HEK293 (cell line): ENCODE measurements at regions not wholly inside any gene's neighbourhood (a gene's known extent, or its start where the extent isn't known, plus 50 kb on each side); places are given as distances from the start of the nearest gene placed in this dataset.
A peak's percentile ranks its signal among the peaks of the same experiment; 100 is the strongest.

Source experiments
- INSM2 ChIP-seq: fragments of 450-650 bp; formaldehyde crosslinking; IDR thresholded peaks from 2 replicates; pipeline ENCODE4 v1.5.1; 2016; ENCODE audit warnings: missing biosample characterization, missing genetic modification characterization
- REST ChIP-seq: fragments of 450-650 bp; formaldehyde crosslinking; IDR thresholded peaks from 2 replicates; pipeline ENCODE4 v1.5.1; 2016; ENCODE audit warnings: missing biosample characterization, missing genetic modification characterization
- ZBTB11 ChIP-seq: fragments of 450-650 bp; formaldehyde crosslinking; conservative IDR thresholded peaks from 2 replicates; pipeline ENCODE4 v1.5.1; 2016; ENCODE audit warnings: low read depth, missing biosample characterization, missing genetic modification characterization
- ZBTB20 ChIP-seq: fragments of 450-650 bp; formaldehyde crosslinking; IDR thresholded peaks from 2 replicates; pipeline ENCODE4 v1.5.1; 2016; ENCODE audit warnings: missing biosample characterization, missing genetic modification characterization
- ZEB2 ChIP-seq: fragments of 450-650 bp; formaldehyde crosslinking; IDR thresholded peaks from 2 replicates; pipeline ENCODE4 v1.5.1; 2016; ENCODE audit warnings: missing biosample characterization, missing genetic modification characterization
- ZNF114 ChIP-seq: fragments of 450-650 bp; formaldehyde crosslinking; IDR thresholded peaks from 2 replicates; pipeline ENCODE4 v1.5.0; 2017; ENCODE audit warnings: missing biosample characterization, missing genetic modification characterization
- ZNF18 ChIP-seq: fragments of 450-650 bp; formaldehyde crosslinking; IDR thresholded peaks from 2 replicates; pipeline ENCODE4 v1.5.1; 2016; ENCODE audit warnings: missing biosample characterization, missing genetic modification characterization
- ZNF23 ChIP-seq: fragments of 450-650 bp; formaldehyde crosslinking; IDR thresholded peaks from 2 replicates; pipeline ENCODE4 v1.5.1; 2016; ENCODE audit warnings: missing biosample characterization, missing genetic modification characterization, borderline replicate concordance
- ZNF280C ChIP-seq: fragments of 450-650 bp; formaldehyde crosslinking; IDR thresholded peaks from 2 replicates; pipeline ENCODE4 v1.5.1; 2016; ENCODE audit warnings: missing biosample characterization, missing genetic modification characterization
- ZNF280D ChIP-seq: fragments of 450-650 bp; formaldehyde crosslinking; IDR thresholded peaks from 2 replicates; pipeline ENCODE4 v1.5.1; 2016; ENCODE audit warnings: missing biosample characterization, missing genetic modification characterization
- ZNF350 ChIP-seq: fragments of 450-650 bp; formaldehyde crosslinking; IDR thresholded peaks from 2 replicates; pipeline ENCODE4 v1.5.0; 2017; ENCODE audit warnings: missing biosample characterization, mild to moderate bottlenecking, missing genetic modification characterization
- ZNF48 ChIP-seq: fragments of 450-650 bp; formaldehyde crosslinking; IDR thresholded peaks from 2 replicates; pipeline ENCODE4 v1.5.1; 2016; ENCODE audit warnings: missing biosample characterization, missing genetic modification characterization
- ZNF530 ChIP-seq: fragments of 450-650 bp; formaldehyde crosslinking; IDR thresholded peaks from 2 replicates; pipeline ENCODE4 v1.5.1; 2016; ENCODE audit warnings: low read depth, missing biosample characterization, missing genetic modification characterization
- ZNF555 ChIP-seq: fragments of 450-650 bp; formaldehyde crosslinking; conservative IDR thresholded peaks from 2 replicates; pipeline ENCODE4 v1.5.1; 2017; ENCODE audit warnings: missing biosample characterization, mild to moderate bottlenecking, missing genetic modification characterization, inconsistent platforms
- ZNF623 ChIP-seq: fragments of 450-650 bp; formaldehyde crosslinking; IDR thresholded peaks from 2 replicates; pipeline ENCODE4 v1.5.1; 2016; ENCODE audit warnings: missing biosample characterization, missing genetic modification characterization
- ZNF692 ChIP-seq: fragments of 450-650 bp; formaldehyde crosslinking; IDR thresholded peaks from 2 replicates; pipeline ENCODE4 v1.5.1; 2016; ENCODE audit warnings: missing biosample characterization, missing genetic modification characterization
- ZNF707 ChIP-seq: fragments of 450-650 bp; formaldehyde crosslinking; IDR thresholded peaks from 2 replicates; pipeline ENCODE4 v1.5.1; 2016; ENCODE audit warnings: missing biosample characterization, missing genetic modification characterization
- ZSCAN18 ChIP-seq: fragments of 450-650 bp; formaldehyde crosslinking; IDR thresholded peaks from 2 replicates; pipeline ENCODE4 v1.5.1; 2016; ENCODE audit warnings: missing biosample characterization, missing genetic modification characterization
- ZSCAN30 ChIP-seq: fragments of 450-650 bp; IDR thresholded peaks from 2 replicates; pipeline ENCODE4 v1.5.1; 2018; ENCODE audit warnings: missing biosample characterization, mild to moderate bottlenecking, missing genetic modification characterization, moderate library complexity

GRCh38 chr6:16947375-16948015, 154.4 kb upstream of the STMND1 start (continued):
- TF ChIP-seq ZNF48 (tag by site-specific recombination) (no peak), ZNF692 (tag by site-specific recombination) (peak; percentile 88; the same call in 1 of the 2 replicates), ZNF350 (tag by site-specific recombination) (peak; percentile 79), ZBTB20 (tag by site-specific recombination) (peak; percentile 55), ZBTB11 (tag by site-specific recombination) (0 out of 2 replicates have a peak, but pooled peaks have one; percentile 33), ZNF707 (tag by site-specific recombination) (no peak), ZNF280D (tag by site-specific recombination) (peak; percentile 62), ZNF530 (tag by site-specific recombination) (no peak), ZSCAN30 (tag by site-specific recombination) (peak; percentile 67; the same call in 1 of the 2 replicates), ZNF18 (tag by site-specific recombination) (no peak), ZNF280C (tag by site-specific recombination) (no peak), ZSCAN18 (tag by site-specific recombination) (no peak), ZEB2 (tag by site-specific recombination) (peak; percentile 97), ZNF555 (tag by site-specific recombination) (no peak), ZNF23 (no peak), REST (tag by site-specific recombination) (no peak), ZNF114 (tag by site-specific recombination) (no peak), ZNF623 (tag by site-specific recombination) (0 out of 2 replicates have a peak, but pooled peaks have one; percentile 22), INSM2 (tag by site-specific recombination) (peak; percentile 97)
